HepG2 (cell line): ENCODE measurements at regions not wholly inside any gene's neighbourhood (a gene's known extent, or its start where the extent isn't known, plus 50 kb on each side); places are given as distances from the start of the nearest gene placed in this dataset.

Source experiments
- ATAC-seq: fragments of 200-7000 bp; cut with Tn5 transposase; 3 replicates; pipeline ENCODE4 v1.9.1; 2020; ENCODE audit warnings: mild to moderate bottlenecking, moderate library complexity
- BruUV-seq: library from RNA; stranded (reverse); fragments of 400-500 nt; replicated peaks from 2 replicates; lab custom pipeline; 2021; lab: Mats Ljungman, UMichigan
- CTCF ChIA-PET: fragments of 300-600 bp; formaldehyde crosslinking; extraction: SDS; loops from one replicate; lab custom pipeline; 2021; ENCODE audit warnings: low total read pairs, inconsistent platforms, low intra/inter-chr PET ratio; lab: Yijun Ruan, JAX
- POLR2A ChIA-PET: fragments of 350-600 bp; sonication (Branson Sonifier 250); formaldehyde crosslinking; loops from one replicate; lab custom pipeline; 2020; ENCODE audit warnings: antibody characterized with exemption, inconsistent platforms; lab: Yijun Ruan, JAX
- DNase-seq: peaks from one replicate; pipeline ENCODE4 v3.0.0-alpha.2; 2015; ENCODE audit warnings: low spot score
- FAIRE-seq: peaks from 3 replicates; lab custom pipeline; 2011; peaks lifted over from hg19 to GRCh38; lab: Jason Lieb, UNC
- H2AFZ ChIP-seq: one replicate; pipeline ENCODE4 v1.6.1; 2011; ENCODE audit warnings: low read length, inconsistent platforms
- H3K27ac ChIP-seq: fragments of 300-600 bp; 3 replicates; pipeline ENCODE4 v1.8.0; 2011; ENCODE audit warnings: mixed run types, mild to moderate bottlenecking, mixed read lengths, low read length, inconsistent platforms; ENCODE audit not compliant: insufficient read depth; ENCODE audit errors: extremely low read length
- H3K27me3 ChIP-seq, 2 experiments: fragments of 200-600 bp in 1 of 2; 2 replicates in 1 of 2; 3 replicates in 1 of 2; pipeline versions ENCODE4 v1.6.0 to v1.8.0; 2011; ENCODE audit warnings: low read length in 2 of 2, mild to moderate bottlenecking in 2 of 2, moderate library complexity in 2 of 2, inconsistent platforms in 1 of 2; ENCODE audit not compliant: insufficient read depth in 2 of 2, control insufficient read depth in 1 of 2
- H3K36me3 ChIP-seq, 2 experiments: fragments of 200-600 bp in 1 of 2; replicated peaks in 1 of 2; 2 replicates in 1 of 2; 3 replicates in 1 of 2; pipeline versions ENCODE4 v1.5.1 to v1.8.0; 2011; ENCODE audit warnings: low read length in 2 of 2, inconsistent platforms in 1 of 2; ENCODE audit not compliant: insufficient read depth in 2 of 2, control insufficient read depth in 1 of 2
- H3K4me1 ChIP-seq: 2 replicates; pipeline ENCODE4 v1.5.1; 2012; ENCODE audit warnings: low read length, inconsistent platforms; ENCODE audit not compliant: insufficient read depth
- H3K4me2 ChIP-seq: 2 replicates; pipeline ENCODE4 v1.6.0; 2011; ENCODE audit warnings: low read depth, low read length, inconsistent platforms
- H3K4me3 ChIP-seq, 3 experiments: fragments of 200-600 bp in 1 of 3; sonication (generic), shearing (Covaris generic) in 1 of 3; replicated peaks in 1 of 3; 2 replicates each; pipeline ENCODE4 v1.5.1; 2011 to 2016; ENCODE audit warnings: low read length in 3 of 3, inconsistent platforms in 2 of 3, low read depth in 2 of 3, mild to moderate bottlenecking in 2 of 3, control low read depth in 1 of 3, mixed read lengths in 1 of 3; ENCODE audit not compliant: insufficient read depth in 1 of 3
- H3K79me2 ChIP-seq: one replicate; pipeline ENCODE4 v1.6.1; 2011; ENCODE audit warnings: low read length, inconsistent platforms; ENCODE audit not compliant: insufficient read depth
- H3K9ac ChIP-seq: 2 replicates; pipeline ENCODE4 v1.6.0; 2011; ENCODE audit warnings: mild to moderate bottlenecking, low read depth, low read length, inconsistent platforms; ENCODE audit not compliant: insufficient read depth
- H3K9me3 ChIP-seq: 2 replicates; pipeline ENCODE4 v1.5.1; 2012; ENCODE audit warnings: mild to moderate bottlenecking, low read length
- H4K20me1 ChIP-seq: 2 replicates; pipeline ENCODE4 v1.6.0; 2011; ENCODE audit warnings: inconsistent platforms, mild to moderate bottlenecking, low read length, moderate library complexity; ENCODE audit not compliant: insufficient read depth
- BRCA1 ChIP-seq: sonication (generic); formaldehyde crosslinking; IDR thresholded peaks from 2 replicates; pipeline ENCODE4 v1.4.0; 2020; ENCODE audit warnings: missing genetic modification reagents
- GATA4 ChIP-seq: sonication (generic); IDR thresholded peaks from 2 replicates; pipeline ENCODE4 v1.6.1; 2016; ENCODE audit warnings: antibody characterized with exemption, low read depth, borderline replicate concordance
- HES4 ChIP-seq: sonication (generic); formaldehyde crosslinking; IDR thresholded peaks from 2 replicates; pipeline ENCODE4 v1.9.0; 2021; ENCODE audit warnings: mild to moderate bottlenecking, missing genetic modification reagents, borderline replicate concordance
- NCOR1 ChIP-seq: fragments of 200-600 bp; sonication (generic); IDR thresholded peaks from 2 replicates; pipeline ENCODE4 v1.7.0; 2017; ENCODE audit warnings: antibody characterized with exemption, low read length, borderline replicate concordance
- NFIC ChIP-seq: IDR thresholded peaks from 2 replicates; pipeline ENCODE4 v1.6.1; 2012; ENCODE audit warnings: mild to moderate bottlenecking, low read length, inconsistent platforms
- TBX3 ChIP-seq: fragments of 450-650 bp; IDR thresholded peaks from 2 replicates; pipeline ENCODE4 v1.6.1; 2017; ENCODE audit warnings: antibody characterized with exemption, mild to moderate bottlenecking, inconsistent platforms, borderline replicate concordance
- ZNF143 ChIP-seq: sonication (generic); formaldehyde crosslinking; IDR thresholded peaks from 2 replicates; pipeline ENCODE4 v1.4.0; 2020; ENCODE audit warnings: missing genetic modification reagents
- ZNF263 ChIP-seq: sonication (generic); formaldehyde crosslinking; IDR thresholded peaks from 2 replicates; pipeline ENCODE4 v1.4.0; 2020; ENCODE audit warnings: missing genetic modification reagents
- ZNF44 ChIP-seq: sonication (generic); formaldehyde crosslinking; IDR thresholded peaks from 2 replicates; pipeline ENCODE4 v1.5.1; 2020; ENCODE audit warnings: mild to moderate bottlenecking, missing genetic modification reagents
- WGBS: methylation state at CpG from one replicate; pipeline ENCODE4 v1.1.6; 2017; ENCODE audit warnings: low lambda C conversion rate; 5-methylcytosine and 5-hydroxymethylcytosine counted together
- in situ Hi-C: cut with HindIII; loops from 2 replicates; pipeline ENCODE4 v1.10.0; 2017; ENCODE audit warnings: low pct_unique_long_range_greater_than_20kb; ENCODE audit not compliant: extremely low pct_ligation_motif_present
- intact Hi-C: fragments of 100-400 bp; cut with micrococcal nuclease; formaldehyde crosslinking; loops from one replicate; pipeline ENCODE4 v1.10.0; 2022; ENCODE audit not compliant: unreplicated experiment
- TF ChIP-seq, protein P1 (sequence below): IDR thresholded peaks from 2 replicates; pipeline ENCODE4 v1.6.1; 2018; ENCODE audit warnings: missing genetic modification reagents
- TF ChIP-seq, protein P2 (sequence below): sonication (generic); IDR thresholded peaks from 2 replicates; pipeline ENCODE4 v1.6.1; 2016; ENCODE audit warnings: low read depth, borderline replicate concordance

DNA sequence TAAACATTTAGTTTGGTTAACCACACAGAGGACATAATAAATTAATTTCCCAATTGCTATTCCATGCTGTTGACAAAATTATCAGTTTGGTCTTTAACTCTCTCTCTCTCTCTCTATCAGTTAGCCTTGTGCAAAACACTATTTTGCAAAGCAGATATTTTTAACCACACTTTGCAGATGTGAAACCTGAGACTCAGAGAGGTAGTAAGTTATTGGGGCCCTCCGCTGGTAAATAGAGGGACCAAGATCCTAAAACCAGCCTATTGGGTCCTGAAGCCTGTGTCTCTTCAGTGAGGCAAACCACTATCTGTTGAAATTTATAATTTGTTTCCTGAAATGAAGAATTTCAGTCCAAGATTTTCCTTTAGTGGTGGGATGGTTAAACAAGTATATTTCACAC lies 231.0 kb downstream of the SOD2 start:
- Histone ChIP-seq H3K27me3 (peaks cover 0 to 7% of the 10 kb centered on the region in 2 experiments; a peak in 3 of 5 replicates), H3K4me2 (no peak overlapping the region), H3K9ac (no peak overlapping the region), H2AFZ (no peak overlapping the region), H3K4me1 (no peaks in the 10 kb centered on the region), H3K9me3 (no peaks in the 10 kb centered on the region), H3K4me3 (no peak overlapping the region), H3K27ac (no peak overlapping the region), H3K36me3 (no peaks in the 10 kb centered on the region), H3K79me2 (no peaks in the 10 kb centered on the region), H4K20me1 (no peaks in the 10 kb centered on the region)
- in situ Hi-C loops (no loop called here), intact Hi-C loops (no loop called here)
- CTCF ChIA-PET = no interaction called here
- 0% methylated on average over 1 of the region's 1 CpG for WGBS
- ATAC-seq = no peak
- DNase-seq = no peak
- POLR2A ChIA-PET = no interaction called here
- no peak for TF ChIP-seq ZNF263 (CRISPR knock-in tag)
- TF ChIP-seq, protein P1, sequence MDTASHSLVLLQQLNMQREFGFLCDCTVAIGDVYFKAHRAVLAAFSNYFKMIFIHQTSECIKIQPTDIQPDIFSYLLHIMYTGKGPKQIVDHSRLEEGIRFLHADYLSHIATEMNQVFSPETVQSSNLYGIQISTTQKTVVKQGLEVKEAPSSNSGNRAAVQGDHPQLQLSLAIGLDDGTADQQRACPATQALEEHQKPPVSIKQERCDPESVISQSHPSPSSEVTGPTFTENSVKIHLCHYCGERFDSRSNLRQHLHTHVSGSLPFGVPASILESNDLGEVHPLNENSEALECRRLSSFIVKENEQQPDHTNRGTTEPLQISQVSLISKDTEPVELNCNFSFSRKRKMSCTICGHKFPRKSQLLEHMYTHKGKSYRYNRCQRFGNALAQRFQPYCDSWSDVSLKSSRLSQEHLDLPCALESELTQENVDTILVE = no peak
- TF ChIP-seq NCOR1 = no peak
- TF ChIP-seq ZNF143 = no peak
- no peak for TF ChIP-seq HES4 (CRISPR knock-in tag)
- no peak for TF ChIP-seq BRCA1 (CRISPR knock-in tag)
- no peak for TF ChIP-seq GATA4
- TF ChIP-seq NFIC = no peak
- TF ChIP-seq ZNF44 = no peak
- no TSS peak for BruUV-seq
- no peak for FAIRE-seq

DNA sequence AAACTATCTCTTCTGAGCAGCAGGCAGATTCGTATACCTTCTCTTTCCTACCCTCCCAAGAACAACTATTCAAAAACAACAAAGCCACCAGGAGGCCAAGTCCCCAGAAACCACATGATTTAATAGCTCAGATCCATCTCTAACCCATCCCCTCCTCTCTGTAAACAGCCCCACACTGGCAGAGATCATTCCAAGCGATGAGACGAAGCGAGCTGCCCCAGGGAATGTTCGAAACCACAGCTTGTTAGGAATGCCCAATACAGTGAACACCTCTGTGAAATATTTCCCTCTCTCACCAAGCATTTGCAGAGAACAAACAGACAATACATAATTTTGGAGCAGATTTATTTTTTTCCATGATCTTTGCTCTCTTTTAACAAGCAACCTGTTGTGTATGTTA lies 231.8 kb downstream of the SOD2 start:
- no TSS peak for BruUV-seq
- DNase-seq = no peak
- no peak for FAIRE-seq
- no peaks in the 10 kb centered on the region for H3K4me1 ChIP-seq
- in situ Hi-C loops = no loop called here
- no peak overlapping the region for H3K4me3 ChIP-seq
- ATAC-seq = no peak
- H3K27ac ChIP-seq = no peak overlapping the region
- no peaks in the 10 kb centered on the region for H3K36me3 ChIP-seq
- POLR2A ChIA-PET = no interaction called here
- CTCF ChIA-PET = no interaction called here
- H3K27me3 ChIP-seq = peaks cover 0 to 4% of the 10 kb centered on the region in 2 experiments; a peak in 3 of 5 replicates
- H3K4me2 ChIP-seq = no peak overlapping the region
- TF ChIP-seq TBX3 = no peak
- TF ChIP-seq, protein P2, sequence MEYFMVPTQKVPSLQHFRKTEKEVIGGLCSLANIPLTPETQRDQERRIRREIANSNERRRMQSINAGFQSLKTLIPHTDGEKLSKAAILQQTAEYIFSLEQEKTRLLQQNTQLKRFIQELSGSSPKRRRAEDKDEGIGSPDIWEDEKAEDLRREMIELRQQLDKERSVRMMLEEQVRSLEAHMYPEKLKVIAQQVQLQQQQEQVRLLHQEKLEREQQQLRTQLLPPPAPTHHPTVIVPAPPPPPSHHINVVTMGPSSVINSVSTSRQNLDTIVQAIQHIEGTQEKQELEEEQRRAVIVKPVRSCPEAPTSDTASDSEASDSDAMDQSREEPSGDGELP = no peak
- TF ChIP-seq, all 625 proteins: peak for 0
- intact Hi-C loops = no loop called here
- no peak overlapping the region for H3K9ac ChIP-seq
- 1% methylated on average over 5 of the region's 5 CpGs for WGBS
- H2AFZ ChIP-seq = no peak overlapping the region
- no peaks in the 10 kb centered on the region for H3K79me2 ChIP-seq
- no peaks in the 10 kb centered on the region for H3K9me3 ChIP-seq
- H4K20me1 ChIP-seq = no peaks in the 10 kb centered on the region
